DMS153 treated with DMSO at 0.1 percent for 48 hours (cell line): ENCODE measurements at regions not wholly inside any gene's neighbourhood (a gene's known extent, or its start where the extent isn't known, plus 50 kb on each side); places are given as distances from the start of the nearest gene placed in this dataset.

ENCODE experiments used
- DNase-seq: peaks from one replicate; lab custom pipeline; 2025; ENCODE audit not compliant: unreplicated experiment; lab: John Stamatoyannopoulos, UW

DNA sequence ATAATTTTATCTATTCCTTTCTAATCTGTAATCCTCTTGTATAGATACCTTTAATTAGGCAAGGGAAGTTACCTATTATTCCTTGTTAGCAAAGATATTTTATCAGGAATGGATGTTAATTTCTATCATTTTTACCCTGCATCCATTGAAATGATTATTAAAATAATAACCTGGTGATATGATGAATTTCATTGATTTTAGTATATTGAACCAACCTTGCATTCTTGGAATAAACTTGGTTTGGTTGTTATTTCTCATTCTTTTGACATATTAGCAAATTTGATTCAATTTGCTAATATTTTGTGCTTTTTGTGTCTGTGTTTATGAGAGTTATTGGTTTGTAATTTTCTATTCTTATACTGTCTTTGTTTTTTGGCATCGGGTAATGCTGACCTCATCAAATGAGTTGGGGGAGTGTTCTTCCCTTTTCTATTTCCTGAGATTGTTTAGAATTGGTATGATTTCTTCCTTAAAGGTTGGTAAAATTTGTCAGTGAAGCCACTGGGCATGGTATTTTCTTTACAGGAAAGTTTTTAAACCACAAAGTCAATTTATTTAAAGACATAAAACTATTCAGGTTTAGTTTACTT is 250.4 kb upstream of the PMFBP1 start:
- DNase-seq, result no peak

- DNase-seq, result no peak
Observed at GRCh38 chr16:72419638-72420037, 247.7 kb upstream of the PMFBP1 start.

DNA sequence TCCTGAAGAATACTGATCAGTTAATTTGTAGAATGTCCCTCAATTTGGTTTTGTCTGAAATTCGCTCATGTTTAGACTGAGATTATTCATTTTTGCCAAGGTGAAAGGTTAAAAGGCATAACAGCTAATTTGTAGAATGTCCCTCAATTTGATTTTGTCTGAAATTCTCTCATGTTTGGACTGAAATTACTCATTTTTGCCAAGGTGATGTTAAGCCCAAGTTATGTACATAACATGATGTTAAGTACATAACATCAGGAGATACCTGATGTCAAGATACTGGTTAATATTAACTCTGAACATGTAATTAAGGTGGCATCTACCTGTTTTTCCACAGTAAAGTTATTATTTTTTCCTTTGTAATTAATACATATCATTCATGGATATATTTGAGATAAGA is 243.4 kb upstream of the PMFBP1 start:
- no peak for DNase-seq

GRCh38 chr16:72410492-72410891 is 238.5 kb upstream of the PMFBP1 start:
- DNase-seq, result no peak

GRCh38 chr16:72409423-72409822 is 237.5 kb upstream of the PMFBP1 start:
- DNase-seq, result no peak

DNA sequence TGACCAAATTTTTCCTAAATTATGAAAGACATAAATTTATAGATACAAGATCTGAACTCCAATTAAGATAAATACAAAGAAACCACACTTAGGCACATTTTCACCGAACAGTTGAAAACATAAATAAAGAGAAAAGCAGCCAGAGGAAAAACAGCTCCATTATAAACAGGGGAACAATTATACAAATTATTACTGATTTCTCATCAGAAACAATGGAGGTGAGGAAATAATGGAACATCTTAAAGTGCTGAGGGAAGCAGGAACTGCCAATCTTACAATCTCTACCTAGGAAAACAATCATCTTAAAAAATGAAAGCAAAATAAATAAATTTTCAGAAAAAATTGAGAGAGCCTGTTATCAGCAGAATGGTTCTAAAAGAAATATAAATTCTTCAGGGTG is 234.4 kb upstream of the PMFBP1 start:
- DNase-seq, result no peak

GRCh38 chr16:72404299-72404698 is 232.3 kb upstream of the PMFBP1 start:
- no peak for DNase-seq

DNA sequence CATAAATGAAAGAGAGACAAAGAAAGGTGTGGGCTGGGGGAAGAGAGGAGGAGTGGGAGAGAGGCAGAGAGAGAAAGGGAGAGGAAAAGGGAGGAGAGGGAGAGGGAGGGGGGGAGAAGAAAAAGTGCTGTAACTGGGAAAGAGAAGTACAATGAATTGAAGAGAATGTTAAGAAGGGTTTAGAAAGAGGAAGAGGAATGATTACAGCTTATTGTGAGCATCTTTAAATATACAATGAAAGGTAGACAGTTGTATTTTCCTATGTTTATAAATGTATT is 229.1 kb upstream of the PMFBP1 start:
- no peak for DNase-seq

- peak; percentile 12 for DNase-seq
Observed at GRCh38 chr16:72400257-72401083, 228.5 kb upstream of the PMFBP1 start.

- DNase-seq, result no peak
Observed at GRCh38 chr16:72399811-72400210, 227.9 kb upstream of the PMFBP1 start.

GRCh38 chr16:72397876-72398275 is 225.9 kb upstream of the PMFBP1 start:
- DNase-seq, result no peak

DNA sequence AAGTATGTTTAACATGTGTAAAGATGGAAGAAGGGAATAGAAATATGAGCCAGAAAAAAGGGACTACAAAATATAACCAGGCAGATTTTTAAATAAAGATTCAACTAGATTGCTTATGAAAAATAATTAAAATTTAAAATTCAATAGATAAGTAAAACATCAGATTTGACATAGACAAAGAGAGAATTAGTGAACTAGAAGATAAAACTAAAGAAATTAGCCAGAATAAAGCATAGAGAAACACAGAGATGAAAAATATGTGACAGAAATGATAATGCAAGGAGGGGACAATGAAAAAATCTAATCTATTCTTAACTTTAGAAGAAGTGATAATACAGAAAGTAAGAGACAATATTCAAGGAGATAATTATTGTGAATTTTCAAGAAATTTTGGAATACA is 222.6 kb upstream of the PMFBP1 start:
- DNase-seq, result no peak

DNA sequence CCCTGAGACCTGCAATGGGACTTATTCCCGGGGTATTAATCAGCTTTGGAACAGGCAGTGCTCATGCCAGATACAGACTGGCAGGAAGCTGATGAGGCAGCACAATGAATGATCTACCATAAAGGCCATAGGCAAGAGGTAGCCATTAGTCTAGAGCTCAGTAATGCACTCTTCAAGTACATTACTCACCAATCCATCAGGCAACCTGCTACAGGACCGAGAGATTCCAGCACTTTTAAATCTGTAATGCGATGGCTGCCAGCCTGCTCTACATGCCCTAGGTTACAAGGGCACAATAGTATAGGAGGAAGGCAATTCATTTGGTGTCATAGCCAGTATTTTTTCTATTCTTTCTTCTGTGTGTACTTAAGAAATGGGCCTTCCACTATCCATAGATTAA is 217.8 kb upstream of the PMFBP1 start:
- no peak for DNase-seq

DNA sequence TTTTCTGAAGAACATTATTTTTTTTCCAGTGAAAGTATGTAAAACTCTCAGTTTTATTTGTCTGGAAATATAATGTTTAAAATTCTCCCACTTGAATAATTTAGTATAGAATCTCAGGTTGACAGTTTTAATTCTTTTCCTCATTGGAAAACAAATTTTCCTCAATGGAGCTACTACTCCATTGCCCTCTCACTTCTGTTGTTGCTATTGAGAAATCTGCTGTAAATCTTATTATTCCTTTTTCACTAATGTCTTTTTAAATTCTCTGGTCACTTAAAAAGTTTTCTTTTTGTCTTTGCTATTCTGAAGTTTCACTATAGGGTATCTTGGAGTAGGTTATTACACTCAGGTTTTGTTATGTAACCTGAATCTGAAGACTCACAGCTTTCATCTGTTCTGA is 216.1 kb upstream of the PMFBP1 start:
- no peak for DNase-seq

DNA sequence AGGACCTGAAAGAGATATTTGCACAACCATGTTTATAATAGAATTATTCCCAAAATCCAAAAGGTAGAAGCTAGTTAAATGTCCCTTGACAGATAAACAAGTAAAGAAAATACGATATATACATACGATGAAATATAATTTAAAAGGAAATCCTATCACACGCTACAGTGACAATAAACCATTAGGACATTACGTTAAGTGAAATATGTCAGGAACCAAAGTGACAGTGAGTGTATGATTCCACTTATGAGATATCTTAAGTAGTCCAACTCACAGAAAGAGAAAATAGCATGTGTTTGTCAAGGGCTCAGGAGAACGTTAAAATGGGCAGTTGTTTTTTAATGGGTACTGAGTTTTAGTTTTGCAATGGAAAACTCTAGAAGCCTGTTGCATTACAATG is 212.7 kb upstream of the PMFBP1 start:
- no peak for DNase-seq

GRCh38 chr16:72380283-72380682 is 208.3 kb upstream of the PMFBP1 start:
- DNase-seq, result no peak

- no peak for DNase-seq
Observed at GRCh38 chr16:72373201-72373600, 201.2 kb upstream of the PMFBP1 start.

DNA sequence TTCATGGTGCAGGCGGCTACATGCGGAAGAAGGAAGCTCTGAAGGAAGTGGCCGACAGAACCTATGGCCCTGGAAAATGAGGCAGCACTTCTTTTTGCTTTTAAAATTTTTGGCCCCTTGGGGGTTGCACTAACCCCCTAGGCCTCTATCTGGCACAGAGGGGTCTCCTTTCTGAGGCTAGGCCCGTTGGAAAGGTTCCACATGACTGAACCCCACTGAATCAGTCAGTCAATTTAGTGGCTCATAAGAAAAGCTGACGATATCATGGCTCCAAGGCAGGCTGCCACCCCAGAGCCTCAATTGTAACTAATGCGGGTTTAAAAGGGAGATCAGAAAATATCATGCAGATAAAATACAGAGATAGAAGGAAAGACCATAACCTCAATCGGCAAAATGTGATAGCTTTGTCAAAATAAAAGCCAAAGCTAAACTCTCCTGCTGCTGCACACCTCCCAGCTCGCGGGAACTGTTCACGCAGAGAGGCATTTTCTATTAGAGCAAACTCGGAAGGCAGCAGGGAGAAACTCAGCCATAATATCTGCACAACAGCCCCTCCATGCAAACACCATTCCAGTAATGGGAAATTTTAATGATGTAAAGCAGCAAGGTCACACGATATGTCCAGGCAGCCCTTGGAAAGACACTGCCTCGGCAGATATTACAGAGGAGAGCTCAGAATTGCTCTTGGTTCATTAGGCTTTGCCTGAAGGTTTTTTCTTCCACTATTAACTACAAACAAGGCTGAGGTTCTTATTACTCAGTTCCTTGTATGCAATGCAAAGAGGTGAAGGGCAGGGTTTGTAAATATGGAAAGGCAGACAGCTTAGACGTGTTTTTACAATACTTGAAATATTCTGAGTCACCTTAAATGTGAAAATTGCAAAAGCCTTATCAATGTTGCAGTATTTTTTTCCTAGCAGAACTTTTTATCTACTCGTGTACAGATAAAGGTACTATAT is 200.4 kb upstream of the PMFBP1 start:
- no peak for DNase-seq

- DNase-seq, result peak; percentile 74
Observed at GRCh38 chr16:72371307-72372086, 199.5 kb upstream of the PMFBP1 start.

- DNase-seq, result no peak
Observed at GRCh38 chr16:72369274-72369673, 197.3 kb upstream of the PMFBP1 start.

GRCh38 chr16:72367851-72368250 is 195.9 kb upstream of the PMFBP1 start:
- DNase-seq, result no peak
